ENCODE measurements at regions not wholly inside any gene's neighbourhood (a gene's known extent, or its start where the extent isn't known, plus 50 kb on each side); places are given as distances from the start of the nearest gene placed in this dataset.

- TF ChIP-seq CTCF (IDR thresholded peaks at IDR 0.05) (no peak), EP300 (IDR thresholded peaks at IDR 0.05) (no peak)
Observed at GRCh38 chr14:101239065-101239464, 322.2 kb upstream of the DIO3 start.

All from suprapubic skin (tissue), 3 donors.